ENCODE measurements at regions not wholly inside any gene's neighbourhood (a gene's known extent, or its start where the extent isn't known, plus 50 kb on each side); places are given as distances from the start of the nearest gene placed in this dataset.
"Not testable (repeated sequence)": the region's sequence is repeated elsewhere in the genome, so short reads cannot be mapped to it uniquely, and the experiment has no call there.

GRCh38 chr3:125864532-125864931, 104.4 kb upstream of the ROPN1B start:
- H3K36me3 Mint-ChIP-seq, result peaks cover 0 to 14% (median 12%) of the 10 kb centered on the region in 5 donors
- H3K4me1 Mint-ChIP-seq; CTCF ChIA-PET; H3K36me3 ChIP-seq (ENCODE audit: control insufficient read depth in 2 of 3, insufficient read depth in 3 of 3, low read length in 3 of 3); H3K4me1 ChIP-seq (ENCODE audit: control insufficient read depth in 2 of 2, insufficient read depth in 2 of 2, low read length in 2 of 2); ATAC-seq; DNase-seq; H3K4me3 Mint-ChIP-seq; H3K27me3 Mint-ChIP-seq; H3K27ac ChIP-seq (ENCODE audit: low read depth, low read length); POLR2A ChIA-PET; H3K4me3 ChIP-seq (ENCODE audit: low read length); H3K27ac Mint-ChIP-seq; H3K9me3 Mint-ChIP-seq; H3K9me3 ChIP-seq (ENCODE audit: control insufficient read depth in 2 of 3, low read length in 3 of 3); H3K27me3 ChIP-seq (ENCODE audit: control insufficient read depth in 2 of 2, insufficient read depth in 2 of 2, low read length in 2 of 2): not testable (repeated sequence)
- intact Hi-C loops (cut with micrococcal nuclease), result loop anchor here in 1 of 2 donors (10.0 kb wide), 1 partner anchor 60 kb away; no protein-coding TSS in a partner anchor

GRCh38 chr3:125886006-125886405, 83.0 kb upstream of the ROPN1B start:
- ATAC-seq; intact Hi-C loops (cut with micrococcal nuclease); H3K4me1 Mint-ChIP-seq; H3K27ac Mint-ChIP-seq; H3K4me1 ChIP-seq (ENCODE audit: control insufficient read depth in 2 of 2, insufficient read depth in 2 of 2, low read length in 2 of 2); H3K27ac ChIP-seq (ENCODE audit: low read depth, low read length); H3K27me3 Mint-ChIP-seq; H3K36me3 ChIP-seq (ENCODE audit: control insufficient read depth in 2 of 3, insufficient read depth in 3 of 3, low read length in 3 of 3); POLR2A ChIA-PET; H3K27me3 ChIP-seq (ENCODE audit: control insufficient read depth in 2 of 2, insufficient read depth in 2 of 2, low read length in 2 of 2); H3K4me3 Mint-ChIP-seq; H3K9me3 ChIP-seq (ENCODE audit: control insufficient read depth in 2 of 3, low read length in 3 of 3); H3K4me3 ChIP-seq (ENCODE audit: low read length); DNase-seq; CTCF ChIA-PET: not testable (repeated sequence)
- peaks cover 0 to 47% (median 28%) of the 10 kb centered on the region in 5 donors for H3K36me3 Mint-ChIP-seq
- H3K9me3 Mint-ChIP-seq, result peaks cover 4 to 64% (median 28%) of the 10 kb centered on the region in 11 donors

- H3K4me3 Mint-ChIP-seq; H3K9me3 Mint-ChIP-seq; H3K27me3 ChIP-seq (ENCODE audit: control insufficient read depth in 2 of 2, insufficient read depth in 2 of 2, low read length in 2 of 2); CTCF ChIA-PET; H3K36me3 ChIP-seq (ENCODE audit: control insufficient read depth in 2 of 3, insufficient read depth in 3 of 3, low read length in 3 of 3); H3K4me1 Mint-ChIP-seq; H3K27ac ChIP-seq (ENCODE audit: low read depth, low read length); H3K4me1 ChIP-seq (ENCODE audit: control insufficient read depth in 2 of 2, insufficient read depth in 2 of 2, low read length in 2 of 2); H3K27me3 Mint-ChIP-seq; H3K9me3 ChIP-seq (ENCODE audit: control insufficient read depth in 2 of 3, low read length in 3 of 3); H3K27ac Mint-ChIP-seq; POLR2A ChIA-PET; intact Hi-C loops (cut with micrococcal nuclease); ATAC-seq; H3K4me3 ChIP-seq (ENCODE audit: low read length); DNase-seq: not testable (repeated sequence)
- peaks cover 0 to 15% (median 8%) of the 10 kb centered on the region in 5 donors for H3K36me3 Mint-ChIP-seq
Observed at GRCh38 chr3:125899181-125899580, 69.8 kb upstream of the ROPN1B start.

GRCh38 chr3:125901473-125901872, 67.5 kb upstream of the ROPN1B start:
- peaks cover 0 to 12% (median 6%) of the 10 kb centered on the region in 5 donors for H3K36me3 Mint-ChIP-seq
- H3K4me3 Mint-ChIP-seq; ATAC-seq; H3K4me3 ChIP-seq (ENCODE audit: low read length); H3K27me3 ChIP-seq (ENCODE audit: control insufficient read depth in 2 of 2, insufficient read depth in 2 of 2, low read length in 2 of 2); POLR2A ChIA-PET; intact Hi-C loops (cut with micrococcal nuclease); H3K36me3 ChIP-seq (ENCODE audit: control insufficient read depth in 2 of 3, insufficient read depth in 3 of 3, low read length in 3 of 3); H3K4me1 ChIP-seq (ENCODE audit: control insufficient read depth in 2 of 2, insufficient read depth in 2 of 2, low read length in 2 of 2); H3K9me3 Mint-ChIP-seq; CTCF ChIA-PET; H3K27ac Mint-ChIP-seq; H3K27ac ChIP-seq (ENCODE audit: low read depth, low read length); H3K27me3 Mint-ChIP-seq; H3K9me3 ChIP-seq (ENCODE audit: control insufficient read depth in 2 of 3, low read length in 3 of 3); H3K4me1 Mint-ChIP-seq; DNase-seq: not testable (repeated sequence)

- POLR2A ChIA-PET; H3K4me3 ChIP-seq (ENCODE audit: low read length); H3K4me1 ChIP-seq (ENCODE audit: control insufficient read depth in 2 of 2, insufficient read depth in 2 of 2, low read length in 2 of 2); intact Hi-C loops (cut with micrococcal nuclease); ATAC-seq; H3K27me3 Mint-ChIP-seq; H3K4me1 Mint-ChIP-seq; H3K27me3 ChIP-seq (ENCODE audit: control insufficient read depth in 2 of 2, insufficient read depth in 2 of 2, low read length in 2 of 2); H3K4me3 Mint-ChIP-seq; H3K36me3 ChIP-seq (ENCODE audit: control insufficient read depth in 2 of 3, insufficient read depth in 3 of 3, low read length in 3 of 3); H3K27ac Mint-ChIP-seq; DNase-seq; H3K9me3 Mint-ChIP-seq; H3K27ac ChIP-seq (ENCODE audit: low read depth, low read length); CTCF ChIA-PET; H3K9me3 ChIP-seq (ENCODE audit: control insufficient read depth in 2 of 3, low read length in 3 of 3): not testable (repeated sequence)
- H3K36me3 Mint-ChIP-seq, result peaks cover 0 to 12% (median 6%) of the 10 kb centered on the region in 5 donors
Observed at GRCh38 chr3:125903780-125904455, 65.1 kb upstream of the ROPN1B start.

- CTCF ChIA-PET; intact Hi-C loops (cut with micrococcal nuclease); POLR2A ChIA-PET; H3K4me1 ChIP-seq (ENCODE audit: control insufficient read depth in 2 of 2, insufficient read depth in 2 of 2, low read length in 2 of 2); DNase-seq; H3K27ac Mint-ChIP-seq; H3K27me3 Mint-ChIP-seq; H3K9me3 Mint-ChIP-seq; H3K36me3 Mint-ChIP-seq; H3K27ac ChIP-seq (ENCODE audit: low read depth, low read length); ATAC-seq; H3K4me3 Mint-ChIP-seq; H3K4me3 ChIP-seq (ENCODE audit: low read length); H3K9me3 ChIP-seq (ENCODE audit: control insufficient read depth in 2 of 3, low read length in 3 of 3); H3K27me3 ChIP-seq (ENCODE audit: control insufficient read depth in 2 of 2, insufficient read depth in 2 of 2, low read length in 2 of 2); H3K36me3 ChIP-seq (ENCODE audit: control insufficient read depth in 2 of 3, insufficient read depth in 3 of 3, low read length in 3 of 3); H3K4me1 Mint-ChIP-seq: not testable (repeated sequence)
Observed at GRCh38 chr3:125907279-125907678, 61.7 kb upstream of the ROPN1B start.

GRCh38 chr3:125910851-125911250, 58.1 kb upstream of the ROPN1B start:
- H3K4me1 Mint-ChIP-seq, result peaks cover 6 to 12% (median 11%) of the 10 kb centered on the region in 7 donors
- H3K36me3 Mint-ChIP-seq; H3K4me3 ChIP-seq (ENCODE audit: low read length); H3K27ac Mint-ChIP-seq; ATAC-seq; H3K36me3 ChIP-seq (ENCODE audit: control insufficient read depth in 2 of 3, insufficient read depth in 3 of 3, low read length in 3 of 3); H3K9me3 Mint-ChIP-seq; H3K9me3 ChIP-seq (ENCODE audit: control insufficient read depth in 2 of 3, low read length in 3 of 3); H3K4me1 ChIP-seq (ENCODE audit: control insufficient read depth in 2 of 2, insufficient read depth in 2 of 2, low read length in 2 of 2); POLR2A ChIA-PET; CTCF ChIA-PET; DNase-seq; H3K4me3 Mint-ChIP-seq; H3K27me3 ChIP-seq (ENCODE audit: control insufficient read depth in 2 of 2, insufficient read depth in 2 of 2, low read length in 2 of 2); H3K27me3 Mint-ChIP-seq; H3K27ac ChIP-seq (ENCODE audit: low read depth, low read length): not testable (repeated sequence)
- intact Hi-C loops (cut with micrococcal nuclease), result loop anchor here in 1 of 2 donors (10.0 kb wide), 2 partner anchors 444 to 856 kb away; partner anchors contain the start of genes HEG1 and KLF15

All from naive thymus-derived CD4-positive, alpha-beta T cell (primary cell).